ENCODE measurements at regions not wholly inside any gene's neighbourhood (a gene's known extent, or its start where the extent isn't known, plus 50 kb on each side); places are given as distances from the start of the nearest gene placed in this dataset.

DNA sequence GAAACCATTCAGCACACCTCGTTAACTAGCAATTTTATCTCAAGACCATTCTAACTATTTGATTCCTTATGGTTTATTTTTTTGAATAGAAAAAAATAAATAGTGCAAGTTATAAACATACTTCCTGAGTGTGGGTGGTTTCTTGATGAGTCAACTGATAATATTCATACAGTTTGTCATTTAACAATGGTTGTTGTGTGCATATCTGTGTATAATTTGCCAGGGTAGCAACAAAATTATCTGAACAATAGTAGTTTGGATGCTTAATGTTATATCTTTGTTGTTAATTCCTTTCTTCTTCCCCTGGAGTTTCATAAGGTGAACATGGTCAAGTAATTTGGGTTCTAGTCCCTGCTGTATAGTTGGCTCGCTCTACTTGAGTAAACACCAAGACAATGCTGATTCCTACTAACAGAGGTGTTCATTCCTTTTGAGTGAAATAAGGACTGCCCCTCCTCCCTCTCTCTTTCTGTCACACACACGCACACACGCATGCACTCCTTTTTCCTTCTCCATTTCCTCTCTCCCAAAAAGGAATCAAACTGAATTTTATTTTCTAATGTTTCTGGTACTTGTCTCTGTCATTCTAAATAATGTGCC, 938.1 kb upstream of the EPHA7 start:
- Histone ChIP-seq H3K4me1 (ENCODE audit: control insufficient read depth, insufficient read depth, low read length, poor library complexity, severe bottlenecking) (no peaks in the 10 kb centered on the region), H3K36me3 (ENCODE audit: control insufficient read depth, insufficient read depth, low read length) (no peaks in the 10 kb centered on the region), H3K27ac (ENCODE audit: low read depth, low read length, severe bottlenecking) (no peak overlapping the region), H3K9me3 (ENCODE audit: control insufficient read depth, low read length) (no peaks in the 10 kb centered on the region), H3K4me3 (ENCODE audit: extremely low read depth, insufficient read depth, low read length, poor library complexity, severe bottlenecking) (no peak overlapping the region)
- WGBS, 2 experiments (ENCODE audit: insufficient coverage in 2 of 2): no CpG with 5 or more reads among the region's 4 CpGs

GRCh38 chr6:94350833-94351232, 931.5 kb upstream of the EPHA7 start:
- WGBS, 2 experiments (ENCODE audit: insufficient coverage in 2 of 2): 71 to 74% methylated on average over 6 to 7 of the region's 8 CpGs
- no peaks in the 10 kb centered on the region for H3K36me3 ChIP-seq (ENCODE audit: control insufficient read depth, insufficient read depth, low read length)
- H3K4me3 ChIP-seq (ENCODE audit: extremely low read depth, insufficient read depth, low read length, poor library complexity, severe bottlenecking): no peak overlapping the region
- H3K27ac ChIP-seq (ENCODE audit: low read depth, low read length, severe bottlenecking): no peak overlapping the region
- H3K4me1 ChIP-seq (ENCODE audit: control insufficient read depth, insufficient read depth, low read length, poor library complexity, severe bottlenecking): no peaks in the 10 kb centered on the region
- H3K9me3 ChIP-seq (ENCODE audit: control insufficient read depth, low read length): no peaks in the 10 kb centered on the region

DNA sequence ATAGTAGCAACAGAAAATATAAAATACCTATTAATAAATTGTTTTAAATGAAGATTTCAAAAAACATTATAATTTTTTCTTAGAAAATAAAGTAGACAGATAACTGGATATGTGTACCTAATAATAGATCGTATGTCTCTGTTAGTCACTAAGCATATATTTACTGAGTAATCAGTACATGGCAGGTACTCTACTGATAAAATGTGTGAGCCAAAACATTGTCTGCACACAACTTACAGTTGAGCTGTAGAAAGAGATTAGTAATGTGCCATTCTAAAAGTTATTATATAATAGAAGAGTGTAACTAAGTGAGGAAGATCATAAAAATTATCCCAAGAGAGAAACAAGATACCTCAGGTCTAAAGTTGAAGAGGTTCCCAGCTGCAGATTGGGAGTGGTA, 929.9 kb upstream of the EPHA7 start:
- Histone ChIP-seq H3K4me3 (ENCODE audit: extremely low read depth, insufficient read depth, low read length, poor library complexity, severe bottlenecking) (no peak overlapping the region), H3K27ac (ENCODE audit: low read depth, low read length, severe bottlenecking) (no peak overlapping the region), H3K9me3 (ENCODE audit: control insufficient read depth, low read length) (no peaks in the 10 kb centered on the region), H3K4me1 (ENCODE audit: control insufficient read depth, insufficient read depth, low read length, poor library complexity, severe bottlenecking) (no peaks in the 10 kb centered on the region), H3K36me3 (ENCODE audit: control insufficient read depth, insufficient read depth, low read length) (no peaks in the 10 kb centered on the region)
- no CpG with 5 or more reads among the region's 1 CpG for WGBS, 2 experiments (ENCODE audit: insufficient coverage in 2 of 2)

DNA sequence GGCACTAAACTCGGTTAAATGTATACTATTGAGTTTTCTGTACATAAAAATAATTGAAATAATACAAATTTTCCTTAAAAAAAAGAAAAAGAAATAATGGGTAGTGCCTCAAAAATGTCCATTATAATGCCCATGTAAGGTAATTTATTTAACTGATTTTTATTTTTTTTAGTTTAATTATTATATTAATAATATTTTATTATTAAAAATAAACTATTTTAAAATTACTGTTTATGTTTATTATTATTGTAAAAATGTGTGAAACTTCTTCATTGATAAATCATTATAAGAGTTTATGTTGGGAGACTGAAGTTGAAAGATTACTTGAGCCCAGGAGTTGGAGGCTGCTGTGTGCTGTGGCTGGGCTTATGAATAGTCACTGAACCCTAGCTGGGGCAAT, 925.5 kb upstream of the EPHA7 start:
- H3K4me1 ChIP-seq (ENCODE audit: control insufficient read depth, insufficient read depth, low read length, poor library complexity, severe bottlenecking): no peaks in the 10 kb centered on the region
- no peak overlapping the region for H3K27ac ChIP-seq (ENCODE audit: low read depth, low read length, severe bottlenecking)
- no peak overlapping the region for H3K4me3 ChIP-seq (ENCODE audit: extremely low read depth, insufficient read depth, low read length, poor library complexity, severe bottlenecking)
- no peaks in the 10 kb centered on the region for H3K36me3 ChIP-seq (ENCODE audit: control insufficient read depth, insufficient read depth, low read length)
- WGBS, 2 experiments (ENCODE audit: insufficient coverage in 2 of 2): no CpG with 5 or more reads among the region's 1 CpG
- no peaks in the 10 kb centered on the region for H3K9me3 ChIP-seq (ENCODE audit: control insufficient read depth, low read length)

GRCh38 chr6:94341173-94341572, 921.8 kb upstream of the EPHA7 start:
- no CpG with 5 or more reads among the region's 2 CpGs for WGBS, 2 experiments (ENCODE audit: insufficient coverage in 2 of 2)
- Histone ChIP-seq H3K9me3 (ENCODE audit: control insufficient read depth, low read length) (no peaks in the 10 kb centered on the region), H3K4me3 (ENCODE audit: extremely low read depth, insufficient read depth, low read length, poor library complexity, severe bottlenecking) (no peak overlapping the region), H3K36me3 (ENCODE audit: control insufficient read depth, insufficient read depth, low read length) (no peaks in the 10 kb centered on the region), H3K4me1 (ENCODE audit: control insufficient read depth, insufficient read depth, low read length, poor library complexity, severe bottlenecking) (no peaks in the 10 kb centered on the region), H3K27ac (ENCODE audit: low read depth, low read length, severe bottlenecking) (no peak overlapping the region)

DNA sequence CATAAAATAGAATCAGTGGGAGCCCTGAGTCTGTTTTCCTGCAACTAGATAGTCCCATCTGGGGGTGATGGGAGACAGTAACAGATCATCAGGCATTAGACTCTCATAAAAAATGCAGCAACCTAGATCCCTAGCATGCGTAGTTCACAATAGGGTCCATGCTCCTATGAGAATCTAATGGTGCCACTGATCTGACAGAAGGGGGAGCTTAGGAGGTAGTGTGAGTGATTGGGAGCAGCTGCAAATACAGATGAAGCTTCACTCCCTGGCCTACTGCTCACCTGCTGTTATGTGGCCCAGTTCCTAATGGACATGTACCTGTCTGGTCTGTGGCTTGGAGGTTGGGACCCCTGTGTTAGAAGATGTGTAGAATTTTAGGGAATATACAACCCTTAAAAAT, 904.5 kb upstream of the EPHA7 start:
- 100% methylated on average over 1 of the region's 1 CpG; no CpG with 5 or more reads in 1 of the 2 experiments for WGBS, 2 experiments (ENCODE audit: insufficient coverage in 2 of 2)
- Histone ChIP-seq H3K4me1 (ENCODE audit: control insufficient read depth, insufficient read depth, low read length, poor library complexity, severe bottlenecking) (no peaks in the 10 kb centered on the region), H3K4me3 (ENCODE audit: extremely low read depth, insufficient read depth, low read length, poor library complexity, severe bottlenecking) (no peak overlapping the region), H3K27ac (ENCODE audit: low read depth, low read length, severe bottlenecking) (no peak overlapping the region), H3K36me3 (ENCODE audit: control insufficient read depth, insufficient read depth, low read length) (no peaks in the 10 kb centered on the region), H3K9me3 (ENCODE audit: control insufficient read depth, low read length) (no peaks in the 10 kb centered on the region)

DNA sequence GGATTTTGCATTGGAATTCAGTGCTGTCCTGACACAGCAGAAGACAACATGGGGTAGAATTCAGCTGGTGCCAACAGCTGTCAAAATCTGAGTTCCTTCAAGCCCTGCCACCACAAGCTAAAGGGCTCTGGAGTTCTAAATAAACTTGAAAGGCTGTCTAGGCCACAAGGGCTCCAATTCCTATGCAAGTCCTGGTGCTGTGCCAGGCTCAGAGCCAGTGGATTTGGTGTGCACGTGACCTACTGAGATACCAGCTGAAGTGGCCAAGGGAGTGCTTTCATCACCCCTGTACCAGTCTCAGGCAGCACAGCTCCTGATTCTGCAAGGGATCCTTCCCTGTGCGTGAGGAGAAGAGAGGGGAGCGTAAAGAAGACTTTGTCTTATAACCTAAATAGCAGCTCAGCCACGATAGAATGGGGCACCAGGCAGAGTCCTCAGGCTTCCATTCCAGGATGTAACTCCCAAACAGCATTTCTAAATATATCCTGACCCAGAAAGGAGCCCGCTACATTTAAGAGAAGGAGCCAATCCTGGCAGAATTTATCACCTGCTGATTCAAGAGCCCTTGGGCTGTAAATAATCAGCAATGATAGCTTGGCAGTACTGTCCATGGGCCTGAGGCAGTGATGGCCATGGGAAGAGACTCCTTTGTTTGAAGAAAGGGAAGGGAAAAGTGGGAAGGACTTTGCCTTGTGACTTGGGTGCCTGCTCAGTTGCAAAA, 881.2 kb upstream of the EPHA7 start:
- H3K36me3 ChIP-seq (ENCODE audit: control insufficient read depth, insufficient read depth, low read length): no peaks in the 10 kb centered on the region
- no peak overlapping the region for H3K4me3 ChIP-seq (ENCODE audit: extremely low read depth, insufficient read depth, low read length, poor library complexity, severe bottlenecking)
- H3K4me1 ChIP-seq (ENCODE audit: control insufficient read depth, insufficient read depth, low read length, poor library complexity, severe bottlenecking): no peaks in the 10 kb centered on the region
- no peak overlapping the region for H3K27ac ChIP-seq (ENCODE audit: low read depth, low read length, severe bottlenecking)
- H3K9me3 ChIP-seq (ENCODE audit: control insufficient read depth, low read length): no peaks in the 10 kb centered on the region
- 90 to 94% methylated on average over 3 of the region's 5 CpGs for WGBS, 2 experiments (ENCODE audit: insufficient coverage in 2 of 2)

DNA sequence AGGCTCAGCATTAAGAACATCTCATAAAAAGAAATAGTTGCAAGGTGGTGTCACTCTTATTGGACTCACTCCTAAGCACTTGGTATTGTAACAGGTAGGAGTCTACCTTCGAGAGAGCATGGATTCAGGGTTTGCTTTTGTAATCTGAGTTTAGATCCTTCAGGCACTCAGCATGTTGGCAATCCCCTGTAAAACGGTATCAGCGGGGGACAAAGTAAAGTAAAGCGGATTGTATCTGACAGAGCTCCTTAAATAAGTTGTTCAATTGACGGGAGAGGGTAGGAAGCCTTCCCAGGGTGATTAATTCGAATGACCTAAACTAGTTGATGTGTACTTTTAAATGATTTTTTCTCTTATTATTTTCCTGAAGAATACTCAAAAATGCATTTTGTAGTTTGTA, 869.8 kb upstream of the EPHA7 start:
- Histone ChIP-seq H3K27ac (ENCODE audit: low read depth, low read length, severe bottlenecking) (no peak overlapping the region), H3K9me3 (ENCODE audit: control insufficient read depth, low read length) (no peaks in the 10 kb centered on the region), H3K4me3 (ENCODE audit: extremely low read depth, insufficient read depth, low read length, poor library complexity, severe bottlenecking) (no peak overlapping the region), H3K4me1 (ENCODE audit: control insufficient read depth, insufficient read depth, low read length, poor library complexity, severe bottlenecking) (no peaks in the 10 kb centered on the region), H3K36me3 (ENCODE audit: control insufficient read depth, insufficient read depth, low read length) (no peaks in the 10 kb centered on the region)
- 18 to 60% methylated on average over 3 to 5 of the region's 6 CpGs for WGBS, 2 experiments (ENCODE audit: insufficient coverage in 2 of 2)

GRCh38 chr6:94278146-94278545, 858.8 kb upstream of the EPHA7 start:
- Histone ChIP-seq H3K36me3 (ENCODE audit: control insufficient read depth, insufficient read depth, low read length) (no peaks in the 10 kb centered on the region), H3K9me3 (ENCODE audit: control insufficient read depth, low read length) (no peaks in the 10 kb centered on the region), H3K4me3 (ENCODE audit: extremely low read depth, insufficient read depth, low read length, poor library complexity, severe bottlenecking) (no peak overlapping the region), H3K27ac (ENCODE audit: low read depth, low read length, severe bottlenecking) (no peak overlapping the region), H3K4me1 (ENCODE audit: control insufficient read depth, insufficient read depth, low read length, poor library complexity, severe bottlenecking) (no peaks in the 10 kb centered on the region)
- 80 to 84% methylated on average over 4 of the region's 5 CpGs for WGBS, 2 experiments (ENCODE audit: insufficient coverage in 2 of 2)

DNA sequence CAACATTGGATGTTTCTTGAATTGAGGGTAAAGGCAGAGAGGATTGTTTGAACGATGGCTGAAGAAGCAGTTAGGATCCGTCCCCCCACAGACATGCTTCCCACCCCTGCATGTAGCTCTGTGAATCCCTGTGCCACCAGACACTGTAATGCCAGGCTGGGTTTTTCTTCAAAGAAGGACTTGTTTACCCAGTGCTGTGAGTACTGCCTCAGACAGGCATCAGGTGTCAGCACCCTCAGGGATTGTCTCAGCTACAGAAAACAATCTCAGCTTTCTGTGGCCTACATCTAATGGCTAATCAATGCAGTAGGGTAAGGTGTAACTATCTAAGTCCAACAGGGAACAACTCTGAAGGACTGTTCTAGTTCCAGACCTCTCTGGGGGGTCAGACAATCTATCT, 853.0 kb upstream of the EPHA7 start:
- WGBS, 2 experiments (ENCODE audit: insufficient coverage in 2 of 2): 100% methylated on average over 1 of the region's 2 CpGs; no CpG with 5 or more reads in 1 of the 2 experiments
- Histone ChIP-seq H3K27ac (ENCODE audit: low read depth, low read length, severe bottlenecking) (no peak overlapping the region), H3K4me3 (ENCODE audit: extremely low read depth, insufficient read depth, low read length, poor library complexity, severe bottlenecking) (no peak overlapping the region), H3K36me3 (ENCODE audit: control insufficient read depth, insufficient read depth, low read length) (no peaks in the 10 kb centered on the region), H3K4me1 (ENCODE audit: control insufficient read depth, insufficient read depth, low read length, poor library complexity, severe bottlenecking) (no peaks in the 10 kb centered on the region), H3K9me3 (ENCODE audit: control insufficient read depth, low read length) (no peaks in the 10 kb centered on the region)

Measured in mesodermal cell (in vitro differentiated cells).